ENCODE measurements at regions not wholly inside any gene's neighbourhood (a gene's known extent, or its start where the extent isn't known, plus 50 kb on each side); places are given as distances from the start of the nearest gene placed in this dataset.
A peak's percentile ranks its signal among the peaks of the same experiment; 100 is the strongest.

DNA sequence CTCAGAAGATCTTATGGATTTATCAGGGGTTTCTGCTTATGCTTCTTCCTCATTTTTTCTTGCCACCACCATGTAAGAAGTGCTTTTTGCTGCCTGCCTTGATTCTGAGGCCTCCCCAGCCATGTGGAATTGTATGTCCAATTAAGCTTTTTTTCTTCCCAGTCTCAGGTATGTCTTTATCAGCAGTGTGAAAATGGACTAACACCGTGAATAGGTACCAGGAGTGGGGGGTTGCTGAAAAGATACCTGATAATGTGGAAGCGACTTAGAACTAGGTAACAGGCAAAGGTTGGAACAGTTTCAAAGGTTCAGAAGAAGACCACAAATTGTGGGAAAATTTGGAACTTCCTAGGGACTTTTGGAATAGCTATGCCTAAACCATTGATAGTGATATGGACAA, 1222.5 kb upstream of the NUDT12 start:
- H3K36me3 ChIP-seq: no peaks in the 10 kb centered on the region
- no peak for TF ChIP-seq POLR2A (IDR thresholded peaks at IDR 0.05)

DNA sequence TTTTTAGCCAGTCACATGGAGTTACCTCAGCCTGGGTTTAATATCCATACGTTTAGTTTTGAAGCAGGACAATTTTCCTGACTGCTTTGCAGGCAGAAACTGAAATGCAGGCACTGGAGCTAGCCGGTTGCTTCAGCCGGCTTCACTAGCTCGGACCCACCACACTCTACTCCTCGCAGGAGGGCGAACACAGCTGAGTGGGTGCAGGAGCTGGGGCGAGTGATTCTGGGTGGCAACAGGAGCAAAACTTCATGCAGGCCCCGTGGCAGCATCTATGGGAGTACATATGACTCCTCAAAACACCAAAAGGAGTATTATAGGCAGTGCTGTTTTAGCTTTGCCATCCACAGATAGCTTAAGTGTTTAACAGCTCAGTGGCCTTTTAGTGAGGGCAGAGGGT, 1211.8 kb upstream of the NUDT12 start:
- no peaks in the 10 kb centered on the region for H3K4me1 ChIP-seq
- H3K9me3 ChIP-seq: peaks cover 0 to 3% (median 0%) of the 10 kb centered on the region in 12 donors
- no peaks in the 10 kb centered on the region for H3K36me3 ChIP-seq
- no peak for TF ChIP-seq POLR2A (IDR thresholded peaks at IDR 0.05)
- TF ChIP-seq, protein P1, sequence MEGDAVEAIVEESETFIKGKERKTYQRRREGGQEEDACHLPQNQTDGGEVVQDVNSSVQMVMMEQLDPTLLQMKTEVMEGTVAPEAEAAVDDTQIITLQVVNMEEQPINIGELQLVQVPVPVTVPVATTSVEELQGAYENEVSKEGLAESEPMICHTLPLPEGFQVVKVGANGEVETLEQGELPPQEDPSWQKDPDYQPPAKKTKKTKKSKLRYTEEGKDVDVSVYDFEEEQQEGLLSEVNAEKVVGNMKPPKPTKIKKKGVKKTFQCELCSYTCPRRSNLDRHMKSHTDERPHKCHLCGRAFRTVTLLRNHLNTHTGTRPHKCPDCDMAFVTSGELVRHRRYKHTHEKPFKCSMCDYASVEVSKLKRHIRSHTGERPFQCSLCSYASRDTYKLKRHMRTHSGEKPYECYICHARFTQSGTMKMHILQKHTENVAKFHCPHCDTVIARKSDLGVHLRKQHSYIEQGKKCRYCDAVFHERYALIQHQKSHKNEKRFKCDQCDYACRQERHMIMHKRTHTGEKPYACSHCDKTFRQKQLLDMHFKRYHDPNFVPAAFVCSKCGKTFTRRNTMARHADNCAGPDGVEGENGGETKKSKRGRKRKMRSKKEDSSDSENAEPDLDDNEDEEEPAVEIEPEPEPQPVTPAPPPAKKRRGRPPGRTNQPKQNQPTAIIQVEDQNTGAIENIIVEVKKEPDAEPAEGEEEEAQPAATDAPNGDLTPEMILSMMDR (IDR thresholded peaks at IDR 0.05): no peak
- WGBS, 4 donors: 83 to 92% (median 88%) methylated on average over 8 of the region's 8 CpGs
- intact Hi-C loops (cut with DNase I): no loop called here
- no peak overlapping the region for H3K27ac ChIP-seq
- DNase-seq (peak in 1 of 5 donors; percentile 13), ATAC-seq (no peak)
- no peaks in the 10 kb centered on the region for H3K27me3 ChIP-seq
- no peak overlapping the region for H3K4me3 ChIP-seq

More for the DNA sequence above, 1222.5 kb upstream of the NUDT12 start:
- no peaks in the 10 kb centered on the region for H3K27me3 ChIP-seq
- peaks cover 0 to 20% (median 0%) of the 10 kb centered on the region in 12 donors for H3K9me3 ChIP-seq
- ATAC-seq (no peak), DNase-seq (no peak)
- H3K27ac ChIP-seq: no peak overlapping the region
- no peaks in the 10 kb centered on the region for H3K4me1 ChIP-seq
- intact Hi-C loops (cut with DNase I): no loop called here
- 82 to 87% (median 83%) methylated on average over 2 of the region's 2 CpGs for WGBS, 4 donors
- no peak overlapping the region for H3K4me3 ChIP-seq

DNA sequence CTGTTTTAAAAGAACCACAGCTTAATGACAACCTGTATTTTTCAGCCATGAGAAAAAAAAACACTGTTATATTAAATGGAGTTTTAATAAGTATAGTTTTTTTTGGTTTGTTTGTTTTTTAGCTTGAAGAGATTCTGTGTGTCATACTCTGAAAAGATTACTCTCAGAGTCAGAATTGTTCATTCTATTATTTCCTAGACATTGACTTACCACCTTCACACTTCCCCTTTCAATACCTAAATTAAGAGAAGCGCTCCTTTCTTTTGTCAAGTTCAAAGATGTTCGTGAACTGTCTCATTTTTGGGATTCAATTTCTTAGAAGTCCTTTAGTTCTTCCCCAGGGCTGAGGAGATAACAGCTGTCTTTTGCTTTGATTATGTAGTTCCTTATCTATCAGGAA, 1201.6 kb upstream of the NUDT12 start:
- Histone ChIP-seq H3K9me3 (peaks cover 0 to 6% (median 0%) of the 10 kb centered on the region in 12 donors), H3K27ac (no peak overlapping the region), H3K4me3 (no peak overlapping the region), H3K27me3 (no peaks in the 10 kb centered on the region), H3K4me1 (no peaks in the 10 kb centered on the region), H3K36me3 (no peaks in the 10 kb centered on the region)
- no peak for TF ChIP-seq POLR2A (IDR thresholded peaks at IDR 0.05)
- TF ChIP-seq, protein P1 (IDR thresholded peaks at IDR 0.05): no peak
- ATAC-seq (no peak), DNase-seq (no peak)
- intact Hi-C loops (cut with DNase I): no loop called here
- 87 to 92% (median 88%) methylated on average over 2 of the region's 2 CpGs for WGBS, 4 donors

DNA sequence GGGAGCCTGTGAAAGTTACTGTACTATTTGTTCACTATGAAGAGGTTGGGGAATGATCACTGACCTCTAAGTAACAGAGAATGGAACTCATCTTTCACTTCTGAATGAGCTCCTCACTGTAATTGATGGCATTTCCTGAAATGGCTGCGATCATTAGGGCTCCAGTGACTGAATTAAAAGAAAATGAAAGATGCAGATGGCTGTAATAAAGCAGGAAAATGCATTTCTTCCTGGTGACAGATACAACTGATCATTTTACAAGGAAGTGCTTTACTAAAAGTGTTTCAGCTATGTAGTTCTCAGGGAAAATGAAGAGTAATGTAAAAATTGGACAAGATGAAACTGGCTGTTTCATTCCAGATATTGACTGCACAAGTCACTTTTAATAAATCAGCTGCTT, 1200.6 kb upstream of the NUDT12 start:
- no peaks in the 10 kb centered on the region for H3K27me3 ChIP-seq
- H3K27ac ChIP-seq: no peak overlapping the region
- H3K9me3 ChIP-seq: peaks cover 0 to 6% (median 0%) of the 10 kb centered on the region in 12 donors
- no peak overlapping the region for H3K4me3 ChIP-seq
- H3K4me1 ChIP-seq: no peaks in the 10 kb centered on the region
- 41 to 73% (median 59%) methylated on average over 1 of the region's 1 CpG for WGBS, 4 donors
- TF ChIP-seq, protein P1 (IDR thresholded peaks at IDR 0.05): no peak
- TF ChIP-seq POLR2A (IDR thresholded peaks at IDR 0.05): no peak
- no peaks in the 10 kb centered on the region for H3K36me3 ChIP-seq
- intact Hi-C loops (cut with DNase I): no loop called here
- DNase-seq: no peak
- ATAC-seq: no peak

DNA sequence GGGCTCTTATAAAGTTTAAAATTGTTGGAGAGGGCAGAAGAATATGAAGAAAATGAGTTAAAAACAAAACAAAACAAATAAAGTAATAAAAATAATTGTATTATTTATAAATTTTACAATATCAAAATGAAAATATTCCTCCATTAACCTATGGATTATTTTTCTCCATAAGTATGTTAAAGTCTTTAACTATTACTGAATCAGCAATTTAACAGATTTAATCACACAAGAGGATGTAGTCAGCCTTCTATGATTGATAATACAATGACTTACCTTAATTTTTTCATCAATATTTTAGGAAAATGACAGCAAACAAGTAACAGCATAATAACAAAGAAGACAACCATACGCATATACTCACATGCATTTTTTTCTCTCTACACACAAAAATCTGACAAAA, 1195.3 kb upstream of the NUDT12 start:
- no peaks in the 10 kb centered on the region for H3K27me3 ChIP-seq

More for the DNA sequence above, 1195.3 kb upstream of the NUDT12 start:
- no peak for ATAC-seq
- no peak overlapping the region for H3K4me3 ChIP-seq
- 89 to 96% (median 91%) methylated on average over 1 of the region's 1 CpG for WGBS, 4 donors
- no peaks in the 10 kb centered on the region for H3K36me3 ChIP-seq
- TF ChIP-seq, protein P1 (IDR thresholded peaks at IDR 0.05): no peak
- no peak for TF ChIP-seq POLR2A (IDR thresholded peaks at IDR 0.05)
- DNase-seq: no peak
- H3K27ac ChIP-seq: no peak overlapping the region
- intact Hi-C loops (cut with DNase I): no loop called here
- no peaks in the 10 kb centered on the region for H3K4me1 ChIP-seq
- H3K9me3 ChIP-seq: peaks cover 0 to 6% (median 0%) of the 10 kb centered on the region in 12 donors
